ENCODE measurements at regions not wholly inside any gene's neighbourhood (a gene's known extent, or its start where the extent isn't known, plus 50 kb on each side); places are given as distances from the start of the nearest gene placed in this dataset.

DNA sequence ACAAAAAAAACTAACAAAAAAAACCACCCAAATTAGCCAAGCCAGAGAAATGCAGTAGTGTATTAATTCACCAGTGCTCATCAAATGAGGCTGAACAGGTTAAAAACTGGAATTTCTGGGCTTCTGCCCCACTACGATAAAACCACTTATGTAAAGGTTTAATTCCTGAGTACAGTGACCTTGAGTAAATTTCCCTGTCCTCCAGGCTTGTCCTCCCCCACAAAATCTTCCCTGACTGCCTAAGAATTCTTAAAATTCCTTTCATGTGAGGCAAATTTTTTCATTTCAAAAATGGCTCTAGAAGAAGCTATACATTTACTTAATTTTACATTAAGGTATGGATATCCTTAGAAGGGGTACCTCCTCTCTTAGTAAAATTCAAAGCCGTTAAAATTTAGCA is 80.1 kb upstream of the ID4 start:
- TF ChIP-seq POLR2A (IDR thresholded peaks at IDR 0.05) (no peak), POLR2AphosphoS5 (IDR thresholded peaks at IDR 0.05) (no peak)

Data from sigmoid colon (tissue), 4 donors.